K562 (cell line): ENCODE measurements at regions not wholly inside any gene's neighbourhood (a gene's known extent, or its start where the extent isn't known, plus 50 kb on each side); places are given as distances from the start of the nearest gene placed in this dataset.

Source experiments
- ATF7 ChIP-seq: fragments of 450-650 bp; IDR thresholded peaks from 2 replicates; pipeline ENCODE4 v1.7.1; 2014; ENCODE audit warnings: mild to moderate bottlenecking, moderate library complexity
- BRCA1 ChIP-seq, 2 experiments: fragments of 450-650 bp in 1 of 2; sonication (generic) in 1 of 2; formaldehyde crosslinking in 1 of 2; IDR thresholded peaks; 2 replicates each; pipeline versions ENCODE4 v1.5.0 to v1.6.1; 2017 to 2020; ENCODE audit warnings: mild to moderate bottlenecking in 1 of 2, missing genetic modification reagents in 1 of 2
- EP300 ChIP-seq: IDR thresholded peaks from 2 replicates; pipeline ENCODE4 v1.6.1; 2012; ENCODE audit warnings: low read length, improper control_type of control experiment
- HNRNPH1 ChIP-seq: fragments of 200-400 bp; formaldehyde crosslinking; optimal IDR thresholded peaks from 2 replicates; pipeline ENCODE3; 2017; ENCODE audit warnings: low read depth, mild to moderate bottlenecking, low read length, moderate library complexity
- L3MBTL2 ChIP-seq: fragments of 450-650 bp; IDR thresholded peaks from 2 replicates; pipeline ENCODE4 v1.6.1; 2016; ENCODE audit warnings: mild to moderate bottlenecking, moderate library complexity
- LARP7 ChIP-seq: fragments of 450-650 bp; IDR thresholded peaks from 2 replicates; pipeline ENCODE4 v1.6.1; 2016
- MTA1 ChIP-seq: fragments of 450-650 bp; IDR thresholded peaks from 2 replicates; pipeline ENCODE4 v1.6.1; 2017; ENCODE audit warnings: borderline replicate concordance
- NR2C2 ChIP-seq, 2 experiments: fragments of 200-800 bp in 1 of 2; sonication (Bioruptor generic) in 1 of 2; sonication (generic) in 1 of 2; formaldehyde crosslinking in 1 of 2; IDR thresholded peaks; 2 replicates each; pipeline versions ENCODE4 v1.6.1 to v1.8.0; 2016 to 2022; ENCODE audit warnings: mild to moderate bottlenecking in 1 of 2, missing compliant biosample characterization in 1 of 2, missing genetic modification characterization in 1 of 2, missing genetic modification reagents in 1 of 2
- NRF1 ChIP-seq, 2 experiments: fragments of 450-650 bp; IDR thresholded peaks in 1 of 2; conservative IDR thresholded peaks in 1 of 2; 2 replicates each; pipeline ENCODE4 v1.6.1; 2014; ENCODE audit warnings: mild to moderate bottlenecking in 2 of 2
- PHB ChIP-seq: fragments of 250-450 bp; sonication (Bioruptor Pico); IDR thresholded peaks from 2 replicates; pipeline ENCODE4 v1.5.0; 2021
- PHTF2 ChIP-seq: fragments of 250-450 bp; sonication (Bioruptor Pico); IDR thresholded peaks from 2 replicates; pipeline ENCODE4 v1.5.0; 2021; ENCODE audit warnings: mild to moderate bottlenecking
- PML ChIP-seq: IDR thresholded peaks from 2 replicates; pipeline ENCODE4 v1.6.1; 2012; ENCODE audit warnings: low read length, inconsistent platforms
- POLR2B ChIP-seq: fragments of 450-650 bp; IDR thresholded peaks from 2 replicates; pipeline ENCODE4 v1.6.1; 2018; ENCODE audit warnings: low read depth; ENCODE audit not compliant: partially characterized antibody
- RBM15 ChIP-seq: fragments of 200-400 bp; formaldehyde crosslinking; IDR thresholded peaks from 2 replicates; pipeline ENCODE4 v1.6.1; 2018; ENCODE audit warnings: mild to moderate bottlenecking, low read length, moderate library complexity; ENCODE audit not compliant: insufficient read depth
- RCOR1 ChIP-seq, 2 experiments: IDR thresholded peaks; 2 replicates each; pipeline ENCODE4 v1.6.1; 2012; ENCODE audit warnings: low read depth in 2 of 2, low read length in 2 of 2, borderline replicate concordance in 1 of 2, improper control_type of control experiment in 1 of 2
- TCF7L2 ChIP-seq: fragments of 150-350 bp; IDR thresholded peaks from 2 replicates; pipeline ENCODE4 v1.6.1; 2016; ENCODE audit warnings: low read depth, mild to moderate bottlenecking, low read length, moderate library complexity
- ZNF354B ChIP-seq: fragments of 250-450 bp; sonication (Bioruptor Pico); IDR thresholded peaks from 2 replicates; pipeline ENCODE4 v1.4.0; 2020
- ZSCAN29 ChIP-seq: fragments of 450-650 bp; IDR thresholded peaks from 2 replicates; pipeline ENCODE4 v1.6.1; 2017
- TF ChIP-seq, protein P1 (sequence below): sonication (generic); formaldehyde crosslinking; IDR thresholded peaks from 2 replicates; pipeline ENCODE4 v1.8.1; 2023; ENCODE audit warnings: missing genetic modification reagents, mild to moderate bottlenecking, borderline replicate concordance
- TF ChIP-seq, protein P2 (sequence below): fragments of 250-450 bp; sonication (Bioruptor Pico); IDR thresholded peaks from 2 replicates; pipeline ENCODE4 v1.4.0; 2020; ENCODE audit warnings: mild to moderate bottlenecking, moderate library complexity
- TF ChIP-seq, protein P3 (sequence below): fragments of 250-450 bp; sonication (Bioruptor Pico); IDR thresholded peaks from 2 replicates; pipeline ENCODE4 v1.4.0; 2020; ENCODE audit warnings: borderline replicate concordance
- TF ChIP-seq, protein P4 (sequence below): sonication (generic); formaldehyde crosslinking; IDR thresholded peaks from 2 replicates; pipeline ENCODE4 v1.8.0; 2022; ENCODE audit warnings: missing genetic modification reagents, mild to moderate bottlenecking, borderline replicate concordance

DNA sequence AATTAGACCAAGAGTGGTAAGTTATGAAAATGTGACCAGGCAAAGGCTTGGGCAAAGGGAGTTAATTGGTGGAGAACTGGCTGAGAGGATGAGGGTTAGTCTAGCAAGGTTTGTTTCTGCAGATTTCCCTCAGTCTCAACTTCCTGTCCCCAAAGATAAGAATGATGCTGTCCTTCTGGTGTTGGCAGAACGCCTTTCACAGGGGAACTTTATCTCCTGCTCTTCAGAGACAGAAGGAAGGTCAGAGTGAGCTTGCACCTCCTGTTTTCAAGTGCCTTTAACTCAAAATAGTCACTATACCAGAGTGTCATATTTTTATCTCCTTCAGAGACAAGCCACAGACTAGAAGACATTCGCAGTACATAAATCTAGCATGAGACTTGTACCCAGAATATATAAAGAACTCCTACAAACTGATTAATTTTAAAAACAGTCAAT lies 95.7 kb downstream of the TEX51 start (continued):
- TF ChIP-seq, protein P1, sequence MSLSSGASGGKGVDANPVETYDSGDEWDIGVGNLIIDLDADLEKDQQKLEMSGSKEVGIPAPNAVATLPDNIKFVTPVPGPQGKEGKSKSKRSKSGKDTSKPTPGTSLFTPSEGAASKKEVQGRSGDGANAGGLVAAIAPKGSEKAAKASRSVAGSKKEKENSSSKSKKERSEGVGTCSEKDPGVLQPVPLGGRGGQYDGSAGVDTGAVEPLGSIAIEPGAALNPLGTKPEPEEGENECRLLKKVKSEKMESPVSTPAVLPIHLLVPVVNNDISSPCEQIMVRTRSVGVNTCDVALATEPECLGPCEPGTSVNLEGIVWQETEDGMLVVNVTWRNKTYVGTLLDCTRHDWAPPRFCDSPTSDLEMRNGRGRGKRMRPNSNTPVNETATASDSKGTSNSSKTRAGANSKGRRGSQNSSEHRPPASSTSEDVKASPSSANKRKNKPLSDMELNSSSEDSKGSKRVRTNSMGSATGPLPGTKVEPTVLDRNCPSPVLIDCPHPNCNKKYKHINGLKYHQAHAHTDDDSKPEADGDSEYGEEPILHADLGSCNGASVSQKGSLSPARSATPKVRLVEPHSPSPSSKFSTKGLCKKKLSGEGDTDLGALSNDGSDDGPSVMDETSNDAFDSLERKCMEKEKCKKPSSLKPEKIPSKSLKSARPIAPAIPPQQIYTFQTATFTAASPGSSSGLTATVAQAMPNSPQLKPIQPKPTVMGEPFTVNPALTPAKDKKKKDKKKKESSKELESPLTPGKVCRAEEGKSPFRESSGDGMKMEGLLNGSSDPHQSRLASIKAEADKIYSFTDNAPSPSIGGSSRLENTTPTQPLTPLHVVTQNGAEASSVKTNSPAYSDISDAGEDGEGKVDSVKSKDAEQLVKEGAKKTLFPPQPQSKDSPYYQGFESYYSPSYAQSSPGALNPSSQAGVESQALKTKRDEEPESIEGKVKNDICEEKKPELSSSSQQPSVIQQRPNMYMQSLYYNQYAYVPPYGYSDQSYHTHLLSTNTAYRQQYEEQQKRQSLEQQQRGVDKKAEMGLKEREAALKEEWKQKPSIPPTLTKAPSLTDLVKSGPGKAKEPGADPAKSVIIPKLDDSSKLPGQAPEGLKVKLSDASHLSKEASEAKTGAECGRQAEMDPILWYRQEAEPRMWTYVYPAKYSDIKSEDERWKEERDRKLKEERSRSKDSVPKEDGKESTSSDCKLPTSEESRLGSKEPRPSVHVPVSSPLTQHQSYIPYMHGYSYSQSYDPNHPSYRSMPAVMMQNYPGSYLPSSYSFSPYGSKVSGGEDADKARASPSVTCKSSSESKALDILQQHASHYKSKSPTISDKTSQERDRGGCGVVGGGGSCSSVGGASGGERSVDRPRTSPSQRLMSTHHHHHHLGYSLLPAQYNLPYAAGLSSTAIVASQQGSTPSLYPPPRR (CRISPR knock-in tag) = no peak
- TF ChIP-seq L3MBTL2 (no peak), MTA1 (no peak), PHB (no peak), ZSCAN29 (no peak), ATF7 (peak; percentile 73), ZNF354B (CRISPR knock-in tag) (no peak), PML (peak; percentile 85), HNRNPH1 (no peak), RBM15 (no peak), NR2C2 (CRISPR knock-in tag; IDR thresholded peaks at IDR 0.05) (no peak), NR2C2 (tag; IDR thresholded peaks at IDR 0.05) (peak; percentile 73), PHTF2 (CRISPR knock-in tag) (no peak), LARP7 (no peak), TCF7L2 (no peak), EP300 (peak; percentile 90), POLR2B (no peak), NRF1 (conservative IDR thresholded peaks at IDR 0.05 in 1 of 2, IDR thresholded peaks at IDR 0.05 in 1 of 2) (no peak), RCOR1 (IDR thresholded peaks at IDR 0.05; ENCODE audit: borderline replicate concordance in 1 of 2, low read depth in 2 of 2, low read length in 2 of 2) (peak in 1 of 2 experiments; percentile 98; a peak in 2 of 4 replicates), BRCA1 (IDR thresholded peaks at IDR 0.05) (no peak), BRCA1 (CRISPR knock-in tag; IDR thresholded peaks at IDR 0.05) (no peak)
- TF ChIP-seq, protein P2, sequence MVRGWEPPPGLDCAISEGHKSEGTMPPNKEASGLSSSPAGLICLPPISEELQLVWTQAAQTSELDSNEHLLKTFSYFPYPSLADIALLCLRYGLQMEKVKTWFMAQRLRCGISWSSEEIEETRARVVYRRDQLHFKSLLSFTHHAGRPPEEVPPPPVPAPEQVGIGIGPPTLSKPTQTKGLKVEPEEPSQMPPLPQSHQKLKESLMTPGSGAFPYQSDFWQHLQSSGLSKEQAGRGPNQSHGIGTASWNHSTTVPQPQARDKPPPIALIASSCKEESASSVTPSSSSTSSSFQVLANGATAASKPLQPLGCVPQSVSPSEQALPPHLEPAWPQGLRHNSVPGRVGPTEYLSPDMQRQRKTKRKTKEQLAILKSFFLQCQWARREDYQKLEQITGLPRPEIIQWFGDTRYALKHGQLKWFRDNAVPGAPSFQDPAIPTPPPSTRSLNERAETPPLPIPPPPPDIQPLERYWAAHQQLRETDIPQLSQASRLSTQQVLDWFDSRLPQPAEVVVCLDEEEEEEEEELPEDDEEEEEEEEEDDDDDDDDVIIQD = no peak
- TF ChIP-seq, protein P3, sequence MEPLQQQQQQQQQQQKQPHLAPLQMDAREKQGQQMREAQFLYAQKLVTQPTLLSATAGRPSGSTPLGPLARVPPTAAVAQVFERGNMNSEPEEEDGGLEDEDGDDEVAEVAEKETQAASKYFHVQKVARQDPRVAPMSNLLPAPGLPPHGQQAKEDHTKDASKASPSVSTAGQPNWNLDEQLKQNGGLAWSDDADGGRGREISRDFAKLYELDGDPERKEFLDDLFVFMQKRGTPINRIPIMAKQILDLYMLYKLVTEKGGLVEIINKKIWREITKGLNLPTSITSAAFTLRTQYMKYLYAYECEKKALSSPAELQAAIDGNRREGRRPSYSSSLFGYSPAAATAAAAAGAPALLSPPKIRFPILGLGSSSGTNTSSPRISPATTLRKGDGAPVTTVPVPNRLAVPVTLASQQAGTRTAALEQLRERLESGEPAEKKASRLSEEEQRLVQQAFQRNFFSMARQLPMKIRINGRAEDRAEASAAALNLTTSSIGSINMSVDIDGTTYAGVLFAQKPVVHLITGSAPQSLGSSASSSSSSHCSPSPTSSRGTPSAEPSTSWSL (CRISPR knock-in tag) = no peak
- TF ChIP-seq, protein P4, sequence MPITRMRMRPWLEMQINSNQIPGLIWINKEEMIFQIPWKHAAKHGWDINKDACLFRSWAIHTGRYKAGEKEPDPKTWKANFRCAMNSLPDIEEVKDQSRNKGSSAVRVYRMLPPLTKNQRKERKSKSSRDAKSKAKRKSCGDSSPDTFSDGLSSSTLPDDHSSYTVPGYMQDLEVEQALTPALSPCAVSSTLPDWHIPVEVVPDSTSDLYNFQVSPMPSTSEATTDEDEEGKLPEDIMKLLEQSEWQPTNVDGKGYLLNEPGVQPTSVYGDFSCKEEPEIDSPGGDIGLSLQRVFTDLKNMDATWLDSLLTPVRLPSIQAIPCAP = no peak
